HL-60 (cell line): ENCODE measurements at regions not wholly inside any gene's neighbourhood (a gene's known extent, or its start where the extent isn't known, plus 50 kb on each side); places are given as distances from the start of the nearest gene placed in this dataset.

Experiments used
- POLR2AphosphoS5 ChIP-seq: IDR thresholded peaks from 2 replicates; pipeline ENCODE4 v1.6.1; 2012; ENCODE audit warnings: low read depth
- TF ChIP-seq, protein P1 (sequence below): IDR thresholded peaks from one replicate; pipeline ENCODE4 v1.5.1; 2011; ENCODE audit warnings: low read length, control low read depth, inconsistent platforms; ENCODE audit not compliant: insufficient read depth

DNA sequence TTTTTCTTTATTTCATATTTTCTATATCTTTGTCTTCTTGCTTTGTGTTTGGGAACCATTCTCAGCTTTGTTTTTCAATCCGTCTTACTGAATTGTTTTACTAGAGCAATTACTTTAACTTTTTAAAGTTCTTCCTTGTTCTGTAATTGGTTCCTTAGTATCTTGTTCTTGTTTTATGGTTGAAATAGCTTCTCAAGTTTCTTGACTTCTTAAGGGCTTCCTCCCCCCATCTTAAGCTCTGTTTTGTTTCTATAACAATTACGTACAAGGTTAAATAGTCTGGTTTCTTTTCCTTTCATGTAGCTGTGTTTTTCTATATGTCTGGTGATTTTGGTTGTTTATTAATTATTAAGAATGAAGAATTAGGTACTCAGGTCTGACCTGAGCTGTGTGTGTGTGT, 158.0 kb downstream of the SDHAF3 start:
- TF ChIP-seq, protein P1, sequence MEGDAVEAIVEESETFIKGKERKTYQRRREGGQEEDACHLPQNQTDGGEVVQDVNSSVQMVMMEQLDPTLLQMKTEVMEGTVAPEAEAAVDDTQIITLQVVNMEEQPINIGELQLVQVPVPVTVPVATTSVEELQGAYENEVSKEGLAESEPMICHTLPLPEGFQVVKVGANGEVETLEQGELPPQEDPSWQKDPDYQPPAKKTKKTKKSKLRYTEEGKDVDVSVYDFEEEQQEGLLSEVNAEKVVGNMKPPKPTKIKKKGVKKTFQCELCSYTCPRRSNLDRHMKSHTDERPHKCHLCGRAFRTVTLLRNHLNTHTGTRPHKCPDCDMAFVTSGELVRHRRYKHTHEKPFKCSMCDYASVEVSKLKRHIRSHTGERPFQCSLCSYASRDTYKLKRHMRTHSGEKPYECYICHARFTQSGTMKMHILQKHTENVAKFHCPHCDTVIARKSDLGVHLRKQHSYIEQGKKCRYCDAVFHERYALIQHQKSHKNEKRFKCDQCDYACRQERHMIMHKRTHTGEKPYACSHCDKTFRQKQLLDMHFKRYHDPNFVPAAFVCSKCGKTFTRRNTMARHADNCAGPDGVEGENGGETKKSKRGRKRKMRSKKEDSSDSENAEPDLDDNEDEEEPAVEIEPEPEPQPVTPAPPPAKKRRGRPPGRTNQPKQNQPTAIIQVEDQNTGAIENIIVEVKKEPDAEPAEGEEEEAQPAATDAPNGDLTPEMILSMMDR = no peak
- TF ChIP-seq POLR2AphosphoS5 = no peak
